K562 (cell line): ENCODE measurements at regions not wholly inside any gene's neighbourhood (a gene's known extent, or its start where the extent isn't known, plus 50 kb on each side); places are given as distances from the start of the nearest gene placed in this dataset.

Experiments used
- BHLHE40 ChIP-seq: IDR thresholded peaks from 2 replicates; pipeline ENCODE4 v1.6.1; 2011; ENCODE audit warnings: low read length, improper control_type of control experiment
- CBX5 ChIP-seq: IDR thresholded peaks from 2 replicates; pipeline ENCODE4 v1.6.1; 2014; ENCODE audit warnings: low read depth, borderline replicate concordance
- ELK1 ChIP-seq: sonication (generic); formaldehyde crosslinking; IDR thresholded peaks from 2 replicates; pipeline ENCODE4 v1.8.1; 2022; ENCODE audit warnings: missing genetic modification reagents
- ETS2 ChIP-seq: IDR thresholded peaks from 2 replicates; pipeline ENCODE4 v1.6.1; 2016; ENCODE audit warnings: borderline replicate concordance, missing genetic modification characterization, mild to moderate bottlenecking, moderate library complexity, missing compliant biosample characterization; ENCODE audit not compliant: poor library complexity, severe bottlenecking
- RAD21 ChIP-seq, 2 experiments: fragments of 250-450 bp in 1 of 2; fragments of 450-650 bp in 1 of 2; sonication (Bioruptor Pico) in 1 of 2; formaldehyde crosslinking in 1 of 2; IDR thresholded peaks in 1 of 2; conservative IDR thresholded peaks in 1 of 2; 2 replicates each; pipeline versions ENCODE4 v1.4.0 to v1.8.0; 2020 to 2022; ENCODE audit warnings: mild to moderate bottlenecking in 2 of 2, moderate library complexity in 1 of 2
- SRF ChIP-seq, 2 experiments: fragments of 250-450, 450-650 bp in 1 of 2; sonication (Bioruptor Pico) in 1 of 2; sonication (generic) in 1 of 2; formaldehyde crosslinking; IDR thresholded peaks; 2 replicates each; pipeline versions ENCODE4 v1.5.0 to v1.5.1; 2020 to 2022; ENCODE audit warnings: mild to moderate bottlenecking in 1 of 2, missing genetic modification reagents in 1 of 2
- ZNF140 ChIP-seq: fragments of 250-450 bp; sonication (Bioruptor Pico); IDR thresholded peaks from 2 replicates; pipeline ENCODE4 v1.8.0; 2021; ENCODE audit warnings: moderate library complexity, mild to moderate bottlenecking, inconsistent platforms

GRCh38 chr5:91906027-91906426 lies 522.9 kb upstream of the ARRDC3 start:
- TF ChIP-seq SRF (CRISPR knock-in tag; IDR thresholded peaks at IDR 0.05) = no peak
- TF ChIP-seq ZNF140 (CRISPR knock-in tag) = no peak
- TF ChIP-seq CBX5 = no peak
- no peak for TF ChIP-seq ELK1
- no peak for TF ChIP-seq RAD21 (CRISPR knock-in tag; conservative IDR thresholded peaks at IDR 0.05 in 1 of 2, IDR thresholded peaks at IDR 0.05 in 1 of 2)
- no peak for TF ChIP-seq BHLHE40
- no peak for TF ChIP-seq ETS2 (tag)
